Upper lobe of right lung (tissue), 1 donor: ENCODE measurements at regions not wholly inside any gene's neighbourhood (a gene's known extent, or its start where the extent isn't known, plus 50 kb on each side); places are given as distances from the start of the nearest gene placed in this dataset.

ENCODE experiments used
- ATAC-seq: fragments of 200-7000 bp; cut with Tn5 transposase; one replicate; pipeline ENCODE4 v1.9.1; 2020; ENCODE audit warnings: mild to moderate bottlenecking, moderate library complexity
- DNase-seq: peaks from one replicate; pipeline ENCODE4 v3.0.0-alpha.2; 2020
- H3K27ac ChIP-seq: fragments of 200-600 bp; one replicate; pipeline ENCODE4 v1.8.0; 2022
- H3K27me3 ChIP-seq: fragments of 200-600 bp; one replicate; pipeline ENCODE4 v1.8.0; 2022; ENCODE audit warnings: mild to moderate bottlenecking
- H3K36me3 ChIP-seq: fragments of 200-600 bp; one replicate; pipeline ENCODE4 v1.8.0; 2022
- H3K4me1 ChIP-seq: fragments of 200-600 bp; one replicate; pipeline ENCODE4 v1.8.0; 2022
- H3K4me3 ChIP-seq: fragments of 200-600 bp; one replicate; pipeline ENCODE4 v1.8.0; 2022; ENCODE audit warnings: mild to moderate bottlenecking
- H3K9me3 ChIP-seq: fragments of 200-600 bp; one replicate; pipeline ENCODE4 v1.8.0; 2022
- CTCF ChIP-seq: fragments of 200-600 bp; IDR thresholded peaks from one replicate; pipeline ENCODE4 v1.8.0; 2022; ENCODE audit warnings: antibody characterized with exemption
- intact Hi-C: fragments of 100-400 bp; cut with DNase I; formaldehyde crosslinking; loops from one replicate; pipeline ENCODE4 v1.11.0; 2022
- donor health status: DM: no; HTN: yes; CAD: no; lungs with severe emphysema.

GRCh38 chr18:38362286-38362792, 796.7 kb upstream of the CELF4 start:
- Histone ChIP-seq H3K4me1 (no peaks in the 10 kb centered on the region), H3K27ac (no peak overlapping the region), H3K4me3 (no peak overlapping the region), H3K9me3 (no peaks in the 10 kb centered on the region), H3K27me3 (no peaks in the 10 kb centered on the region), H3K36me3 (no peaks in the 10 kb centered on the region)
- intact Hi-C loops = no loop called here
- DNase-seq = no peak
- ATAC-seq = no peak
- TF ChIP-seq CTCF = no peak

GRCh38 chr18:38358805-38359657, 793.4 kb upstream of the CELF4 start:
- Histone ChIP-seq H3K9me3 (no peaks in the 10 kb centered on the region), H3K27me3 (no peaks in the 10 kb centered on the region), H3K4me3 (no peak overlapping the region), H3K4me1 (no peaks in the 10 kb centered on the region), H3K27ac (no peak overlapping the region), H3K36me3 (no peaks in the 10 kb centered on the region)
- ATAC-seq = no peak
- no peak for TF ChIP-seq CTCF
- intact Hi-C loops = no loop called here
- DNase-seq = no peak

DNA sequence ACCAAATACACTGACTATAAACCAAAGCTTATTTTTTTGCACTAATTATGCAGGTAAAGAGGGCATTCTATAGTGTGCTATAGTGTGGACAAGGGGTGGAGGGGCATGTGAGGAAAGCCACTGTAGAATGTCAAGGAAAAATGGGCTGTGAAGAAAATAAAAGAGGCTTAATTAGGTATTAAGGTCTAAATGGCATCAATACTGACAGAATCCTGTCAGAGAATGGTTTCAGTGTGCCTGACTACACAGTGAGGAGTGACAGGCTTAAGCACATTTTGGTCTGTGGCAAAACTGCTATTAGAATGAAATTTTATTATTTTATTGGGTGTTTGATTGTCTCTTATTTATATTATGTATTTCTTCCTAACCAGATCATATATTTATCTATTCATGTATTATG, 787.6 kb upstream of the CELF4 start:
- H3K27me3 ChIP-seq = no peaks in the 10 kb centered on the region
- H3K4me3 ChIP-seq = no peak overlapping the region
- H3K4me1 ChIP-seq = no peaks in the 10 kb centered on the region
- no peak overlapping the region for H3K27ac ChIP-seq
- DNase-seq = no peak
- no peaks in the 10 kb centered on the region for H3K36me3 ChIP-seq
- H3K9me3 ChIP-seq = no peaks in the 10 kb centered on the region
- intact Hi-C loops = no loop called here
- no peak for TF ChIP-seq CTCF
- no peak for ATAC-seq

DNA sequence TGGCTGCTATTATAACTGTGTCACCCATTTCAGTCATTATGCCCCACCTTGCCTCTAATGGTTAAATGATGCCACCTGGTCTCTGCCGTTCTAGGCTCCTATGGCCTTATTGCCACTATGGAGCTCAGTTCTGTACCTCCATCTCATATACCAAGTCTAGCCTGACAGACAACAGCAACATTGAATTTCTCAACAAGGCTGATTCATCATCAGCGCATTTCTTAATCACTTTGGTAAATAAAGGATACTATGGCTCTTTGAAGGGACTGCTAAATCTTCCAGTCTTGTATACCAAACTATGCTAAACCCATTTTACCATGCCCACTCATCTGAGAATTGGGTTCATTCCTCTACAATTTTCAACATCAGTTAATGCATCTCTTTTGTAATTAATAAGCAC, 784.5 kb upstream of the CELF4 start:
- no peak overlapping the region for H3K27ac ChIP-seq
- no peaks in the 10 kb centered on the region for H3K36me3 ChIP-seq
- DNase-seq = no peak
- no peak overlapping the region for H3K4me3 ChIP-seq
- ATAC-seq = no peak
- TF ChIP-seq CTCF = no peak
- H3K9me3 ChIP-seq = no peaks in the 10 kb centered on the region
- no peaks in the 10 kb centered on the region for H3K4me1 ChIP-seq
- intact Hi-C loops = no loop called here
- no peaks in the 10 kb centered on the region for H3K27me3 ChIP-seq

DNA sequence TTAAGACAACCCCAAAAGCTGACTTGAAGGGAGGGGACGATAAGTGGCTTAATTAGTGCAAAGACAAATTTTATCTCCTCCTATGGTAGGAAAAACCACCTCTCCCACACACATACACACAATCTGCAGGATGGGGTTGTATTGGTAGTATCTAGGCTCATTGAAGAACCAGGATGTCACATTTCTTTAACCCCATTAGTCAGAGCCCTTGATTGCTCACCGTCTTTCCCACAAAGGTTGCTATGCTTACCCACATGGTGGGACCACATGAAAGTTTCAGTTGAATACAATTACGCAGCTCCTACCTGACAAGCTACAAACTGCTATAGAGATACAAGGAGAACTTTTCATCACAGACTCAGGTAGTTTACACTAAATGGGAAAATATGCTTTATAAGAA, 765.0 kb upstream of the CELF4 start:
- DNase-seq = no peak
- H3K36me3 ChIP-seq = no peaks in the 10 kb centered on the region
- no peak overlapping the region for H3K4me3 ChIP-seq
- no peaks in the 10 kb centered on the region for H3K9me3 ChIP-seq
- no peak for TF ChIP-seq CTCF
- intact Hi-C loops = no loop called here
- no peaks in the 10 kb centered on the region for H3K27me3 ChIP-seq
- ATAC-seq = no peak
- H3K27ac ChIP-seq = no peak overlapping the region
- no peaks in the 10 kb centered on the region for H3K4me1 ChIP-seq
